ENCODE measurements at regions not wholly inside any gene's neighbourhood (a gene's known extent, or its start where the extent isn't known, plus 50 kb on each side); places are given as distances from the start of the nearest gene placed in this dataset.

GRCh38 chr2:234555161-234555560 is 58.3 kb upstream of the ARL4C start:
- TF ChIP-seq MAX (IDR thresholded peaks at IDR 0.05), result no peak
- TF ChIP-seq HDAC2 (IDR thresholded peaks at IDR 0.05), result no peak
- no peak for TF ChIP-seq CTCF (IDR thresholded peaks at IDR 0.05)
- TF ChIP-seq POLR2A (IDR thresholded peaks at IDR 0.05; ENCODE audit: low read length), result no peak
- TF ChIP-seq REST (IDR thresholded peaks at IDR 0.05), result no peak
- no peak for TF ChIP-seq JUN (IDR thresholded peaks at IDR 0.05)
- no peak for TF ChIP-seq POLR2AphosphoS2 (conservative IDR thresholded peaks at IDR 0.05; ENCODE audit: low read length)
- TF ChIP-seq ELK1 (IDR thresholded peaks at IDR 0.05; ENCODE audit: low read depth, low read length), result no peak
- no peak for TF ChIP-seq CBX8 (IDR thresholded peaks at IDR 0.05)
- TF ChIP-seq JUNB (IDR thresholded peaks at IDR 0.05), result no peak
